ENCODE measurements at regions not wholly inside any gene's neighbourhood (a gene's known extent, or its start where the extent isn't known, plus 50 kb on each side); places are given as distances from the start of the nearest gene placed in this dataset.
"Not testable (repeated sequence)": the region's sequence is repeated elsewhere in the genome, so short reads cannot be mapped to it uniquely, and the experiment has no call there.

DNA sequence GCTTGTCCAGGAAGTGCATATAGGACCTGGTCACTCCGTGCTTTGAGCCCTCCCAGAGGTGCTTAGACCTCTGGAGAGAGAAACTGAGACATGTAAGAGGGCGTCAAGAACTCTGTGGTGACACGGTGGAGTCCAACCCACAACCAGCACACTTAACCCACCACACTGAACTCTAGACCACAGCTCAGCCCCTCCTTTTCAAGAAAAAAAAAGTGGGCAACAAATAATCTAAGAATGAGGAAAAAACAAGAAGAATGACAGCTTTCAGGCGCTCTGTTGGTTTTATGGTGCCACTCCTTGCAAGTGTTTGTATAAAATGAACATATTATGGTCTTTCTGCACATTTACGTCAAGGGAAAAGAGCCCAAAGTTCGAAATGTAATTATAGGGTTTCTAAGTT, 50.2 kb upstream of the SNAPC3 start:
- DNase-seq (ENCODE audit: low read depth in 1 of 2, low spot score in 2 of 2) = no peak
- Histone ChIP-seq H3K36me3 (no peaks in the 10 kb centered on the region), H3K27me3 (replicated peaks) (no peaks in the 10 kb centered on the region), H3K9me3 (replicated peaks) (no peaks in the 10 kb centered on the region), H3K4me3 (no peak overlapping the region), H3K27ac (peak overlapping the region; percentile 71), H3K4me1 (replicated peaks) (peaks cover 21% of the 10 kb centered on the region)

DNA sequence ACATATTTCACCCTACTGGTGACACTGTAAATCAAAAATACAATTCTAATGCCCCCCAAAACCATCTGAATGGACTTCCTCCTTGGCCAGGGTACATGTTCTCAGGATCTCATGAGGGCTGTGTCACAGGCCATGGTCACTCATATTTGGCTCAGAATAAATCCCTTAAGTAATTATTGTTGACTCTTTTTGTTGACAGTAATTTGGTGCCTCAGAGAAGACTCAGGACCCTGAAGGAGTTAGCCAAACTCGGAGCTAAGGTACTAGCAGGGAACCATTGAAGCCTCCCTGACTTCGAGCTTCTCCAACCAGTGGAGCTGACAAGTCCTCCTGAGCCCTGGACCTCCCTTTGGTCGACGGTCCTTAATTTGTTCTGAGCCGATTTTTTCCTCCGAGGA, 51.2 kb upstream of the SNAPC3 start:
- DNase-seq (ENCODE audit: low read depth in 1 of 2, low spot score in 2 of 2) = no peak
- no peak overlapping the region for H3K4me3 ChIP-seq
- no peaks in the 10 kb centered on the region for H3K9me3 ChIP-seq (replicated peaks)
- peaks cover 21% of the 10 kb centered on the region for H3K4me1 ChIP-seq (replicated peaks)
- H3K36me3 ChIP-seq = no peaks in the 10 kb centered on the region
- H3K27me3 ChIP-seq (replicated peaks) = no peaks in the 10 kb centered on the region
- H3K27ac ChIP-seq = no peak overlapping the region

DNA sequence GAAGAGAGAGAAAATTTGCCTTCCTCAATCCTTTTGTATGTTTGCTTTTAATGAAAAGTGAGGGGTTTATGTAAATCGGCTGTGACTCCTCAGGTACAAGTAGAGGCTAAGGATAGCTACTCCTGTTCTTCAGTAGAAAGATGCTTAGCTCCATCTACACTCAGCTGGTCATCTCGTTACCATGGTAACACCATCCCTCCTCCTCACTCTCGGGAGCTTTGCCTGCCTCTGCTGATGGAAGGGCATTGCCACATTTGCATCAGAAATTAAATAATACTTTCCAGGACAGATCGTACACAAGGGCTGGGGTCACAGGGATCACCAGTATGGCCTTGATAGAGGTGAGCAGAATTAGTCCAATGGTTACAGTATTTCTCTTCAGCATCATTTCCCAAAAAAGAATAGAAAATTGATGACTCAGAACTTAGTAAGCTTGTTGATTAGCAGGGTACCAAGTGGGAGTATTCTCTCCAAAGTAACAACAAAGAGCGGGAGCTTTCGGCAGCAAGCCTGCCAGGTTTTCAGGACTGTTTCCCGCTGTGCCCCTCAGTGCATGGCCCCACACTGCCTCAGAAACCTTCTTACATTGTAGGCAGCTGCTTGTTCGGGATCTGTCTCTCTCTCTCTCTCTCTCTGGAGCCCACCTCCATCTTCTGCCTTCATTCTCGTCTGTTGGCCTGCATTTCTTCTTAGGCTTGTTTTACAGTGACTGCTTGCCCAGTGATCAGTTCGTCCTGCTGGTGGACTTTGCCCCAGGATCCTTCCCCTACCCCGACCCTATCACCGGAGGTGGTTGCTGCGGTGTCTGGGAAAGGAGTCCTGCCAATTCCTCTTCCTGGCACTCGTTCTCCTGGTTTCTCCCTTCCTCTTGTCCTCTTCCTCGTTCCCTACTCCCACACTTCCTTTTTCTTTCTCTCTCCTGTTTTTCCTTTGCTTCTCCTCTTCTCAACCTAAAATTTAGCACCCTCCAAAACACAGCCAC, 51.9 kb upstream of the SNAPC3 start:
- no peaks in the 10 kb centered on the region for H3K27me3 ChIP-seq (replicated peaks)
- no peaks in the 10 kb centered on the region for H3K9me3 ChIP-seq (replicated peaks)
- H3K36me3 ChIP-seq = no peaks in the 10 kb centered on the region
- peaks cover 21% of the 10 kb centered on the region for H3K4me1 ChIP-seq (replicated peaks)
- peak in 1 of 2 experiments; percentile 2 for DNase-seq (ENCODE audit: low read depth in 1 of 2, low spot score in 2 of 2)
- H3K27ac ChIP-seq = no peak overlapping the region
- no peak overlapping the region for H3K4me3 ChIP-seq

DNA sequence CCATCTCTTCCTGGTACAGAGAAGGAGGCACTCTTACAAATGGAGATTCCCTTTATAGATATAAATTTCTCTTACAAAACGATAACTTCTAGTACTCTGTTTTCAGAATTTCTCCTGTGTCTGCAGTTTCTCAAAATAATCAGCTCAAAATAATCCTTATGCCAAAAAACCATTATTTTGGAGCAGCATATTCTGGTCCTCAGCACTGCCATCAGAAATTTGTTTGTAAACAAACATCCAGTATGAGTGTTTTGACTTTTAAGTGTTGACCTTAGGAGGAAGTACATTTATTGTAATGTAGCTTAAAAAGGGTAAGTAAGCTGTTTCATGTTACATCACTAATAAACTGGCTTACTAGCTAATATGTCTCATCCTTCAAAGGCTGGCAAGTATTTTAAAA, 52.8 kb upstream of the SNAPC3 start:
- Histone ChIP-seq H3K27me3 (replicated peaks) (no peaks in the 10 kb centered on the region), H3K4me3 (no peak overlapping the region), H3K36me3 (no peaks in the 10 kb centered on the region), H3K27ac (no peak overlapping the region), H3K9me3 (replicated peaks) (no peaks in the 10 kb centered on the region), H3K4me1 (replicated peaks) (peaks cover 21% of the 10 kb centered on the region)
- no peak for DNase-seq (ENCODE audit: low read depth in 1 of 2, low spot score in 2 of 2)

DNA sequence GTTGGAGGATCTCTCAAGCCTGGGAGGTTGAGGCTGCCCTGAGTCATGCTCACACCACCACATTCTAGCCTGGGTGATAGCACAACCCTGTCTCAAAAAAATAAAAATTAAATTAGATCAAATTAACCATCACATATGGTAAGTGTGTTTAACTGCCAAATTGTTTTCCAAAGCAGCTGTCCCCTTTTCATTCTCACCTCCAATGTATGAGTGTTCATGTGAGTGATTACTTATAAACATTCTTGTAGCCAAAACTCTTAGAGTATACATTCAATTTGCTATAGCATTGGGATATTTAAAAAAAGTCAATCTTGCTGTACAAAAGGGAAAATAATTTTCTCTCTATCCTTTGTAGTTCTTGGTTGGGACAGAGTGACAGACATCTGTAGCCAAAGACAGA, 53.4 kb upstream of the SNAPC3 start:
- DNase-seq (ENCODE audit: low read depth in 1 of 2, low spot score in 2 of 2) = no peak
- H3K4me1 ChIP-seq (replicated peaks) = peaks cover 18% of the 10 kb centered on the region
- H3K9me3 ChIP-seq (replicated peaks) = no peaks in the 10 kb centered on the region

DNA sequence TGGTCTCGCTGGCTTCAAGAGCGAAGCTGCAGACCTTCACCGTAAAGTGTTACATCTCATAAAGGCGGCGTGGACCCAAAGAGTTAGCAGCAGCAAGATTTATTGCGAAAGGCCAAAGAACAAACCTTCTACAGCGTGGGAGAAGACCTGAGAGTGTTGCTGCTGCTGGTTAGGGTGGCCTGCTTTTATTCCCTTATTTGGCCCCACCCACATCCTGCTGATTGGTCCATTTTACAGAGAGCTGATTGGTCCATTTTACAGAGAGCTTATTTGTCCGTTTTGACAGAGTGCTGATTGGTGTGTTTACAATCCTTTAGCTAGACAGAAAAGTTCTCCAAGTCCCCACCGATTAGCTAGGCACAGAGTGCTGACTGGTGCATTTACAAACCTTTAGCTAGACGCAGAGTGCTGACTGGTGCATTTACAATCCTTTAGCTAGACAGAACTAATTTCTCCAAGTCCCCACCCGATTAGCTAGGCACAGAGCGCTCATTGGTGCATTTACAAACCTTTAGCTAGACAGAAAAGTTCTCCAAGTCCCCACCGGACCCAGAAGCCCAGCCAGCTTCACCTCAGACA, 57.6 kb upstream of the SNAPC3 start:
- not testable (repeated sequence) for H3K4me1 ChIP-seq (replicated peaks); H3K36me3 ChIP-seq; H3K27ac ChIP-seq; H3K9me3 ChIP-seq (replicated peaks); H3K27me3 ChIP-seq (replicated peaks); H3K4me3 ChIP-seq; DNase-seq (ENCODE audit: low read depth in 1 of 2, low spot score in 2 of 2)

More for the DNA sequence above, 53.4 kb upstream of the SNAPC3 start:
- Histone ChIP-seq H3K27ac (no peak overlapping the region), H3K27me3 (replicated peaks) (no peaks in the 10 kb centered on the region), H3K4me3 (no peak overlapping the region), H3K36me3 (no peaks in the 10 kb centered on the region)

DNA sequence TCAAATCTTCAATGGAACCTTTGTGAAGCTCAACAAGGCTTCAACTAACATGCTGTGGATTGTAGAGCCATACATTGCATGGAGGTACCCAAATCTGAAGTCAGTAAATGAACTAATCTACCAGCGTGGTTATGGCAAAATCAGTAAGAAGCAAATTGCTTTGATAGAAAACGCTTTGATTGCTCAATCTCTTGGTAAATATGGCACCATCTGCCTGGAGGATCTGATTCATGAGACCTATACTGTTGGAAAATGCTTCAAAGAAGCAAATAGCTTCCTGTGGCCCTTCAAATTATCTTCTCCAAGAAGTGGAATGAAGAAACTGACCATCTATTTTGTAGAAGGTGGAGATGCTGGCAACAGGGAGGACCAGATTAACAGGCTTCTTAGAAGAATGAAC, 54.7 kb upstream of the TTC39B start:
- H3K27ac ChIP-seq = no peak overlapping the region

DNA sequence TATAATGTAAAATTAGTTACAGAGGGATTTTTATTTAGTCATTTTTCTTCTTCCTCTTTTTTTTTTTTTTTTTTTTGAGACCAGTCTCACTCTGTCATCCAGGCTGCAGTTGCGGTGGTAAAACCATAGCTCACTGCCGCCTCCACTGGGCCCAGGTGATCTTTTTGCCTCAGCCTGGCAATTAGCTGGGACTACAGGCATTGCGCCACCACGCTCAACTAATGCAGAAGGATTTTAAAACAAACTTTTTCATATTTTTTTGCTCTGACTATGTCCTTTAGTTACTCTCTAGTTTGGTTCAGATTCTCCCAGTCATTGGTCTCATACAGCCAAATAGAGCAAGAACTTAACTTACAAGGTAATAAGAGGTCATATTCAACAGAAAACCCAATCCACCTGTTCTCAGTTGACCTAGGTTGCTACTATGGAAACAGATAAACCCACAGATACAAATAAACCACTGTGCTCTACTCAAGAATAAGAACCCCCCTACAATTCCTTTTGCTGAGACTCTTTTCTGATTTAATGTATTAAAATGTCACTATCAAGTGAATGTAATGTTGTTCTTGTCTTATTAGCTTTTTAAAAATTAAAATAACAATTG, 50.1 kb upstream of the TTC39B start:
- no peak overlapping the region for H3K4me3 ChIP-seq
- H3K4me1 ChIP-seq (replicated peaks) = no peaks in the 10 kb centered on the region
- no peaks in the 10 kb centered on the region for H3K27me3 ChIP-seq (replicated peaks)
- no peak overlapping the region for H3K27ac ChIP-seq
- no peaks in the 10 kb centered on the region for H3K9me3 ChIP-seq (replicated peaks)
- DNase-seq (ENCODE audit: low read depth in 1 of 2, low spot score in 2 of 2) = no peak
- no peaks in the 10 kb centered on the region for H3K36me3 ChIP-seq

More for the DNA sequence above, 54.7 kb upstream of the TTC39B start:
- H3K4me1 ChIP-seq (replicated peaks) = no peaks in the 10 kb centered on the region
- H3K4me3 ChIP-seq = no peak overlapping the region
- H3K27me3 ChIP-seq (replicated peaks) = no peaks in the 10 kb centered on the region
- H3K9me3 ChIP-seq (replicated peaks) = no peaks in the 10 kb centered on the region
- DNase-seq (ENCODE audit: low read depth in 1 of 2, low spot score in 2 of 2) = no peak
- no peaks in the 10 kb centered on the region for H3K36me3 ChIP-seq

All from SJSA1 (cell line).